ENCODE measurements at regions not wholly inside any gene's neighbourhood (a gene's known extent, or its start where the extent isn't known, plus 50 kb on each side); places are given as distances from the start of the nearest gene placed in this dataset.
A peak's percentile ranks its signal among the peaks of the same experiment; 100 is the strongest.

DNA sequence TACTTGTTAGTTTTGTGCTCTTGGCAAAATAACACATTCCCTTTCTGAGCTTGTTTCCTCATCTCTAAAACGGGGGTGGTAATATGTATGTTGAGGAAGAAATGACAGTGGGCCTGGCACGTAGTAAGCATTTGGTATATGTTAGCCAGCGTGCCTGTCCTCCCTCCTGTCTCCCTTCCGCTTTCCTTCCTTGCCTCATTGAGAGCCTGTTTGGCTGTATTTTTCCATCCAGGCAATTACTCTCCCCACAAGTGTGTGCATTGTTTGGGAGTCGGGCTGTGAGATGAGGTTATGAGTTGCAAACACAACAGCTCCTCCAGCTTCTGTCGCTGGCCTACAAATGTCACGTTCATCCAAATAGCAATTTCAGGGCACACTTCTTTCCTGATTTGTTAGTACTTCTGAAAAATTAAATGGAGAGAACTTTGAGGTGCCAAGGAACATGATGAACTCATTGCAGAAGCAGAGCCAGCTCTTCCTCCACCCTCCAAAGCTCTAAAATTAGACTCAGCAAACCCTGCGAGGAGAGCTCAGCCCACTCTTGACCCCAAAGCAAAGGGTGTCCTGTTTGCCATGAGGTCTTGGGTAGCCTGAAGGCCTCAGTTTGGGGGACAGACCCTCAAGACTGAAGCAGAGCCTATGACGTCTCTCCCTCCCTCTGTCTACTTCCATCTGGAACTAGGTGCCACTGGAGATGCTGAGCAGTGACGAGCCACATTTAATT, 50.7 kb upstream of the TOX2 start:
- no peak for DNase-seq (ENCODE audit: low spot score)

DNA sequence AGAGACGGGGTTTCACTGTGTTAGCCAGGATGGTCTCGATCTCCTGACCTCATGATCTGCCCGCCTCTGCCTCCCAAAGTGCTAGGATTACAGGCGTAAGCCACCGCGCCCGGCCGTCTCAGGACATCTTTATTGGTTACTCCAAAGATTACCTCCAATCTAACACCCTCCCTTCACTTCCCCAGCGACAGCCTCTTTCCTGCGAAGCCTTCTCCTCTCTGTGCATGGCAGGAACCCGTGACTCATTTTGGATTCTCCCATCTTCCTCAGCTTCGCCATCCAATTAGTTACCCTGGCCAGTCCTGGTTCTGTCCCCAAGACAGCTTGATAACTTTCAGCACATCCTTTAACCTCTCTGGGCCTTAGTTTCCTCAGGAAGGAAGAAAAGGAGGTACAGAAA, 51.3 kb upstream of the TOX2 start:
- no peak for DNase-seq (ENCODE audit: low spot score)

GRCh38 chr20:43862438-43862837, 52.2 kb upstream of the TOX2 start:
- DNase-seq (ENCODE audit: low spot score): no peak

- DNase-seq (ENCODE audit: low spot score): no peak
Observed at GRCh38 chr20:43859994-43860393, 54.7 kb upstream of the TOX2 start.

DNA sequence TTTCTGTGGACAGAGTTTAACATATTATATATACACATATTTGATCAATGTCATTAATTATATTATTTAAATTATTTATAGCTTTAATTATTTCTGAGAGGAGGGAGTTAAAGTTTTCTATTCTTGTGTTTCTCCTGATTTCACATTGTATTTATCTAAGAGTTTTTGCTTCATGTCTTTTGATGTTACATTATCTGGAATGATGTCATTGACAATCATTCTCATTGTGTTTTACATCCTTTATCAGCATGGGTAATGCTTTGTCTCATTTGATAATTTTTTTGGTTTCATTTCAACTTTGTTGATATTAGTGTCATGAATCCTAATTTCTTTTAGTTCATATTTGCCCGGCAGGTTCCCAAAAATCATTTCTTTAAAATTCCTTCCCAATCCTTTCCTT, 56.7 kb upstream of the TOX2 start:
- no peak for DNase-seq (ENCODE audit: low spot score)

- no peak for DNase-seq (ENCODE audit: low spot score)
Observed at GRCh38 chr20:43857127-43857526, 57.5 kb upstream of the TOX2 start.

DNA sequence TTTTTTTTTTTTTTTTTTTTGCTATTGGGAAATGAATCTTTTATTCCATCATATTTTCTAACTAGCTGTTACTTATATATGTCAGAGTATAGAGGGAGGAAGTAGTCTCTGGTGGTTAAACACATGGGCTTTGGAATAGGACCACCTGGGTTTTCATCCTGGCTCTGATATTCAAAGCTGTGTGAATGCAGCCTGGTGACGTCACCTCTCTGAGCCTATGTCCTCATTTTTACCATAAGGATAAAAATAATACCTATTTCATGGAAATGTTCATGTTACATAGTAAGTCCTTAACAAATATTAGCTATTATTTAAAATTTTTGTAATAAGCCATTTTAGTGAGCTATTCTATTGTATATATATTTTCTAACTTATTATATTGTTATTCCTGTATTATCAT, 58.8 kb upstream of the TOX2 start:
- no peak for DNase-seq (ENCODE audit: low spot score)

GRCh38 chr20:43853918-43854317, 60.7 kb upstream of the TOX2 start:
- DNase-seq (ENCODE audit: low spot score): no peak

- no peak for DNase-seq (ENCODE audit: low spot score)
Observed at GRCh38 chr20:43853174-43853803, 61.4 kb upstream of the TOX2 start.

- peak; percentile 67 for DNase-seq (ENCODE audit: low spot score)
Observed at GRCh38 chr20:43849496-43850186, 65.0 kb upstream of the TOX2 start.

GRCh38 chr20:43846516-43846905, 68.1 kb upstream of the TOX2 start:
- no peak for DNase-seq (ENCODE audit: low spot score)

- DNase-seq (ENCODE audit: low spot score): peak; percentile 98
Observed at GRCh38 chr20:43844778-43845614, 69.7 kb upstream of the TOX2 start.

- DNase-seq (ENCODE audit: low spot score): no peak
Observed at GRCh38 chr20:43843965-43844660, 70.5 kb upstream of the TOX2 start.

DNA sequence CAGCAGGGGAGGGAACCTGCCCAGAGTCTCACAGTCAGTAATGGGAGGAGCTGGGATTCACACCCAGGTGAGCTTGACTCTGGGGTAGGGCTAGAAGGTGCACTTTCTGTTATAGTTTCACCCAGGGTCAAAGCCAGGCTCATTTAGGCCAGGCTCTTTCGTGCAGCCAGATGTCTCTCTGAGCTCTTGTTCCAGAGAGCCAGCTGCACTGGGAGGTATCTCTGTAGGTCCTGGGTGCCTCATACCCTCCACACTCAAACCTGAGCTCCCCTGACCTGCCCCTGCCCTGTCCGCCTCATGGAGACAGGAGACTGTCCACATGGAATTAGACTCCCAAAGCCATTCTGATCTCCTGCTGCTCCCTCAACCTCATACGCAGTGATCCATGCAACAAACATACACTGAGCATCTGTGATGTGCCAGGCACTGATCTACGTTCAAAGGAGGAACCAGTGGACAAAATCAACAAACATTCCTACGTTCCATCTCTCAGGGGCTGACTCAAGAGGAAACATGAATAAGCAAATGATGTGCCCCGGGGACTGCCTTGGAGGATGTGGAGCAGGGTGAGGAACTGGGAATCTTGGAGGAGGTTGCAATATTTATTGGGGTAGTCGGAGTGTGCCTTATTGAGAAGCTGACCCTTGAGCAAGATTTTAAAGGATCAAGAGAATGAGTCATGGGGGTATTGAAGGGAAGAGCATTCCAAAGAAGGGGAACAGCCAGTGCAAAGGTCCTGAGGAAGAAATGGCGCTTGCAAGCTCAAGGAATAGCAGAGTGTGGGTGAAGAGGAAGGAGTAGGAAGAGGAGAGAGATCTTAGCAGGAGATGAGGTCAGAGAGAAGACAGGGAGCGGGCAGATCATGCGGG, 71.3 kb upstream of the TOX2 start:
- peak; percentile 76 for DNase-seq (ENCODE audit: low spot score)

DNA sequence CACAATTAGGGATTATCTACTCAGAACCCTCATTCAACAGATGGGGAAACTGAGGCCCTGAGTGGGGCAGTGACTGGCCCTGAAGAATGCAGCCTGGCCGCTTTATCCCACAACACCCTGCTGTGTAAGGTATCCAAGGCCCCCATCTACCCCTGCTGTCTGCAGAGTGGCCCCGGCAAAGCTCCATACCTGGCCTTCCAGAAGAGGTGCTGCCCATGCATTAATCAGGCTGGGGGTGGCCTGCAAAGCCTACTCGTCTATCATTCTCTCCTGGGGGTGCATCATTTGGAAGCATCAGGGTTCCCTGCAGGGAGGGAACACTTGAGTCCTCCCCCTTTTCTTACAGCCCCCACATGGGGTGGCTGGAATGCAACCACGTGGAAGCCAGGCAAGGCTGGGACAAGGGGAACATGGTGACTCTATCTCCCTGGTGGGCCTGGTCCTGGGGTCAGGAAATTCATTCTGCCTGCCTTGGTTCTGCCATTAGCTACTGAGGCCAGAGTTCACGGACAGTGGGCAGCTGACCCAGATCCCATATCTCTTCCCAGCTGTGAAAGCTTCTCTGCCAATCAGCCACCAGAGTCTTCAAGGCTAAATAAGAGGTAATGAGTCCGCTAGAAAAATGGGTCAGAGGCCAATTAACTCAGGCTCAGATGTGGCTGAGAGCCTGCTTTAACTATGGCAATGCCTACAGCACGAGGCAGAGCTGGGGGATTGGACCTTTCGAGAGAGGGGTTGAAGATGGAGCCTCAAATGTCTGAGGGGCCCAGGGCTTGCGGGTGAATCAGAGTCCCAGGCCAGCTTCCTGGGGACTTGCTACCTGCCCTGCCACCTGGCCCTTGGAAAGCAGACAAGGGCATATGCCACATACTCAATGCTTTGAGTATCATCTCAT, 72.3 kb upstream of the TOX2 start:
- DNase-seq (ENCODE audit: low spot score): no peak

GRCh38 chr20:43840382-43841070, 74.1 kb upstream of the TOX2 start:
- DNase-seq (ENCODE audit: low spot score): peak; percentile 44

DNA sequence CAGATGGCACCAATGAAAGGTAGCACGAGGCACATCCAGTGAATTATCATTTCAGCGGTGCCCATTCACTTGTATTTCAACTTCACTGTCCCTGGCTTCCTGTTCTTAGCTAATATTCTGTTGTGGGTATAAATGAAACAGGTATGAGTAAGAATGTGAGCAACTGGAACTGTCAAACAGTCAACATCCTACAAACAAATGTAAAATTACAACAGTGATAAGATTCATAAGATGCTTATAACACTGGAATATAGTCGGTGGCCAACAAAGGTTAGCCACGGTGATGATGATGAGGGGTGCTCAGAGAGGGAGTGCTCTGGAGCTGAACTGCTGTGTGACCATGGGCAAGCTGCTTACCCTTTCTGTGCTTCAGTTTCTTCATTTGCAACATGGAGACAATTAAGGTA, 74.9 kb upstream of the TOX2 start:
- DNase-seq (ENCODE audit: low spot score): no peak

- no peak for DNase-seq (ENCODE audit: low spot score)
Observed at GRCh38 chr20:43838703-43839060, 76.0 kb upstream of the TOX2 start.
